HG02852 (cell line): ENCODE measurements at regions not wholly inside any gene's neighbourhood (a gene's known extent, or its start where the extent isn't known, plus 50 kb on each side); places are given as distances from the start of the nearest gene placed in this dataset.

Source experiments
- ATAC-seq: cut with Tn5 transposase; IDR thresholded peaks from one replicate; pipeline ENCODE4 v1.9.1; 2021; ENCODE audit warnings: mild to moderate bottlenecking, moderate library complexity; ENCODE audit not compliant: unreplicated experiment

- no peak for ATAC-seq
Measured at GRCh38 chr3:117964814-117965213, 1069.8 kb downstream of the IGSF11 start.

GRCh38 chr3:117977504-117978228 lies 1057.0 kb downstream of the IGSF11 start:
- ATAC-seq, result no peak

- ATAC-seq, result no peak
Measured at GRCh38 chr3:117979466-117979865, 1055.2 kb downstream of the IGSF11 start.

GRCh38 chr3:117987256-117987655 lies 1047.4 kb downstream of the IGSF11 start:
- no peak for ATAC-seq

- no peak for ATAC-seq
Measured at GRCh38 chr3:117989982-117990381, 1044.7 kb downstream of the IGSF11 start.

GRCh38 chr3:117990627-117991026 lies 1044.0 kb downstream of the IGSF11 start:
- no peak for ATAC-seq

- no peak for ATAC-seq
Measured at GRCh38 chr3:117995842-117996437, 1038.7 kb downstream of the IGSF11 start.

GRCh38 chr3:117997201-117998049 lies 1037.2 kb downstream of the IGSF11 start:
- ATAC-seq, result peak; percentile 98

- ATAC-seq, result peak; percentile 9
Measured at GRCh38 chr3:117998071-117998470, 1036.6 kb downstream of the IGSF11 start.

- ATAC-seq, result no peak
Measured at GRCh38 chr3:118000219-118000618, 1034.4 kb downstream of the IGSF11 start.

- no peak for ATAC-seq
Measured at GRCh38 chr3:118001380-118001779, 1033.3 kb downstream of the IGSF11 start.

GRCh38 chr3:118011910-118012309 lies 1022.7 kb downstream of the IGSF11 start:
- no peak for ATAC-seq

- ATAC-seq, result no peak
Measured at GRCh38 chr3:118029049-118029448, 1005.6 kb downstream of the IGSF11 start.

GRCh38 chr3:118036215-118036614 lies 998.4 kb downstream of the IGSF11 start:
- ATAC-seq, result no peak

GRCh38 chr3:118055381-118055780 lies 979.3 kb downstream of the IGSF11 start:
- no peak for ATAC-seq

GRCh38 chr3:118057086-118057485 lies 977.6 kb downstream of the IGSF11 start:
- ATAC-seq, result no peak

GRCh38 chr3:118059096-118059495 lies 975.5 kb downstream of the IGSF11 start:
- ATAC-seq, result no peak

- no peak for ATAC-seq
Measured at GRCh38 chr3:118067439-118067838, 967.2 kb downstream of the IGSF11 start.

- no peak for ATAC-seq
Measured at GRCh38 chr3:118075873-118076272, 958.8 kb downstream of the IGSF11 start.

GRCh38 chr3:118077332-118077731 lies 957.3 kb downstream of the IGSF11 start:
- ATAC-seq, result no peak

- ATAC-seq, result no peak
Measured at GRCh38 chr3:118080889-118081288, 953.8 kb downstream of the IGSF11 start.

- no peak for ATAC-seq
Measured at GRCh38 chr3:118088696-118089095, 946.0 kb downstream of the IGSF11 start.
